HG02588 (cell line): ENCODE measurements at regions not wholly inside any gene's neighbourhood (a gene's known extent, or its start where the extent isn't known, plus 50 kb on each side); places are given as distances from the start of the nearest gene placed in this dataset.

Experiments used
- ATAC-seq: cut with Tn5 transposase; IDR thresholded peaks from one replicate; pipeline ENCODE4 v1.9.1; 2021; ENCODE audit warnings: mild to moderate bottlenecking, moderate library complexity; ENCODE audit not compliant: unreplicated experiment

- ATAC-seq = no peak
Measured at GRCh38 chr1:58888833-58889232, 105.0 kb upstream of the JUN start.

- ATAC-seq = no peak
Measured at GRCh38 chr1:58890113-58890512, 106.3 kb upstream of the JUN start.

- ATAC-seq = no peak
Measured at GRCh38 chr1:58890609-58891008, 106.8 kb upstream of the JUN start.

GRCh38 chr1:58891347-58891746 lies 107.5 kb upstream of the JUN start:
- no peak for ATAC-seq

- ATAC-seq = no peak
Measured at GRCh38 chr1:58893257-58893869, 109.5 kb upstream of the JUN start.

- no peak for ATAC-seq
Measured at GRCh38 chr1:58895082-58895481, 111.2 kb upstream of the JUN start.

- no peak for ATAC-seq
Measured at GRCh38 chr1:58895559-58896145, 111.8 kb upstream of the JUN start.

- no peak for ATAC-seq
Measured at GRCh38 chr1:58896246-58897183, 112.7 kb upstream of the JUN start.

GRCh38 chr1:58898739-58899586 lies 115.1 kb upstream of the JUN start:
- ATAC-seq = no peak

- no peak for ATAC-seq
Measured at GRCh38 chr1:58899587-58900271, 115.9 kb upstream of the JUN start.

- ATAC-seq = no peak
Measured at GRCh38 chr1:58900396-58900795, 116.5 kb upstream of the JUN start.

GRCh38 chr1:58901008-58901407 lies 117.2 kb upstream of the JUN start:
- ATAC-seq = no peak

- no peak for ATAC-seq
Measured at GRCh38 chr1:58902830-58903513, 119.1 kb upstream of the JUN start.

GRCh38 chr1:58903514-58904298 lies 119.9 kb upstream of the JUN start:
- ATAC-seq = peak; percentile 92

GRCh38 chr1:58904299-58905125 lies 120.7 kb upstream of the JUN start:
- no peak for ATAC-seq

- ATAC-seq = no peak
Measured at GRCh38 chr1:58905126-58905490, 121.3 kb upstream of the JUN start.

- no peak for ATAC-seq
Measured at GRCh38 chr1:58905628-58906221, 121.9 kb upstream of the JUN start.

GRCh38 chr1:58907398-58907797 lies 123.6 kb upstream of the JUN start:
- no peak for ATAC-seq
